ENCODE measurements at regions not wholly inside any gene's neighbourhood (a gene's known extent, or its start where the extent isn't known, plus 50 kb on each side); places are given as distances from the start of the nearest gene placed in this dataset.

DNA sequence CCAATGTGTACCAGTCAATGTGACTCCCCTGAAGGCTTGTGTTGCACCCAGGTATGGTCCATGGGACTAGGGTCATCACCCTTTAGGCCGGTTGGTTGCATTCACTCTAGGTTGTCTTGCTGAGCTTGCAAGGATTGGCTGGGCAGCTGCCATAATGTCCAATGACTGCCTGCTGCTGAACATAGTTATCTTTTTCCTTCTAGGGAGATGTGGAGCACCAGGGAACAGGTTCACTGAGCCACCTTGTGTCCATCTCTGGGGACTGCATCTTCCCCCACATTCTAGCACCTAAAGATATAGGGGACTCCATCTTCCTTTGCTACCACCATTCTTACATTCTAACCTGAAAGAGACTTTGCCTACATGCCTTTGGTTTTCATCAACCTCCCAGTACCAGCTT is 580.4 kb upstream of the TBL1XR1 start:
- Histone ChIP-seq H3K23me2 (ENCODE audit: low read depth, low read length) (no peaks in the 10 kb centered on the region), H3K4me3 (ENCODE audit: extremely low read depth in 1 of 4, insufficient read depth in 2 of 4, low read depth in 3 of 4, low read length in 4 of 4) (no peak overlapping the region), H2BK20ac (ENCODE audit: low read length) (no peak overlapping the region), H3K9me3 (ENCODE audit: insufficient read depth in 2 of 2, low read depth in 1 of 2, low read length in 1 of 2) (no peaks in the 10 kb centered on the region), H3K18ac (ENCODE audit: extremely low read depth, low read length) (no peak overlapping the region), H2AK5ac (ENCODE audit: low read depth, low read length) (no peak overlapping the region), H3K56ac (replicated peaks; ENCODE audit: insufficient read length, low read depth, low read length) (no peak overlapping the region), H4K20me1 (replicated peaks in 1 of 2; ENCODE audit: control insufficient read depth in 1 of 2, insufficient read depth in 2 of 2, low read length in 2 of 2) (no peaks in the 10 kb centered on the region), H3K4ac (replicated peaks; ENCODE audit: insufficient read length, low read depth, low read length) (no peak overlapping the region), H3K23ac (ENCODE audit: insufficient read length) (no peak overlapping the region), H3K4me2 (ENCODE audit: insufficient read depth in 1 of 2, low read depth in 2 of 2, low read length in 2 of 2) (no peak overlapping the region), H3K27me3 (replicated peaks in 1 of 4; ENCODE audit: control insufficient read depth in 3 of 4, extremely low read depth in 1 of 4, insufficient read depth in 3 of 4, low read length in 3 of 4) (no peaks in the 10 kb centered on the region), H2BK15ac (ENCODE audit: low read length) (no peak overlapping the region), H2BK12ac (ENCODE audit: low read depth, low read length) (no peak overlapping the region), H2BK120ac (replicated peaks; ENCODE audit: low read depth, low read length) (no peak overlapping the region), H2AFZ (ENCODE audit: low read length) (peak overlapping the region; percentile 59; the same call in 1 of the 2 replicates), H3K9ac (replicated peaks in 1 of 4; ENCODE audit: extremely low read depth in 1 of 4, low read depth in 3 of 4, low read length in 3 of 4) (no peak overlapping the region), H3K14ac (ENCODE audit: insufficient read length) (no peak overlapping the region), H3K79me2 (ENCODE audit: control insufficient read depth in 1 of 2, insufficient read depth in 2 of 2, low read length in 2 of 2) (no peaks in the 10 kb centered on the region), H4K5ac (ENCODE audit: insufficient read length, low read depth, low read length) (no peak overlapping the region), H3K36me3 (ENCODE audit: control insufficient read depth in 2 of 4, insufficient read depth in 4 of 4, low read length in 3 of 4) (no peaks in the 10 kb centered on the region), H2BK5ac (ENCODE audit: low read depth, low read length) (no peak overlapping the region), H4K91ac (replicated peaks; ENCODE audit: insufficient read length, low read length) (no peak overlapping the region), H3K4me1 (replicated peaks in 1 of 4; ENCODE audit: control insufficient read depth in 3 of 4, insufficient read depth in 4 of 4, low read length in 3 of 4) (peaks cover 0 to 3% (median 1%) of the 10 kb centered on the region in 4 experiments; a peak in 3 of 7 replicates), H3K79me1 (ENCODE audit: low read depth, low read length) (no peaks in the 10 kb centered on the region), H3K27ac (ENCODE audit: low read depth, low read length) (no peak overlapping the region), H4K8ac (ENCODE audit: extremely low read depth, insufficient read depth, low read length) (no peak overlapping the region)
- WGBS, 2 experiments (ENCODE audit: extremely low coverage in 1 of 2, insufficient coverage in 1 of 2, insufficient read length in 1 of 2, insufficient replicate concordance in 2 of 2, low coverage in 1 of 2, low lambda C conversion rate in 2 of 2, missing lambda C conversion rate in 1 of 2), result 94% methylated on average over 1 of the region's 1 CpG; no CpG with 5 or more reads in 1 of the 2 experiments
- ChIA-PET CTCF (ENCODE audit: partially characterized antibody) (interaction anchor here (0.7 to 2.3 kb wide), 25 partner anchors 10 to 828 kb away, joined by 3 to 8 read pairs (median 3); no protein-coding TSS in a partner anchor), POLR2A (ENCODE audit: partially characterized antibody) (no interaction called here)
- peak in 1 of 2 experiments; percentile 62 for DNase-seq (ENCODE audit: low read depth in 1 of 2, low spot score in 2 of 2)
- TF ChIP-seq, protein P1, sequence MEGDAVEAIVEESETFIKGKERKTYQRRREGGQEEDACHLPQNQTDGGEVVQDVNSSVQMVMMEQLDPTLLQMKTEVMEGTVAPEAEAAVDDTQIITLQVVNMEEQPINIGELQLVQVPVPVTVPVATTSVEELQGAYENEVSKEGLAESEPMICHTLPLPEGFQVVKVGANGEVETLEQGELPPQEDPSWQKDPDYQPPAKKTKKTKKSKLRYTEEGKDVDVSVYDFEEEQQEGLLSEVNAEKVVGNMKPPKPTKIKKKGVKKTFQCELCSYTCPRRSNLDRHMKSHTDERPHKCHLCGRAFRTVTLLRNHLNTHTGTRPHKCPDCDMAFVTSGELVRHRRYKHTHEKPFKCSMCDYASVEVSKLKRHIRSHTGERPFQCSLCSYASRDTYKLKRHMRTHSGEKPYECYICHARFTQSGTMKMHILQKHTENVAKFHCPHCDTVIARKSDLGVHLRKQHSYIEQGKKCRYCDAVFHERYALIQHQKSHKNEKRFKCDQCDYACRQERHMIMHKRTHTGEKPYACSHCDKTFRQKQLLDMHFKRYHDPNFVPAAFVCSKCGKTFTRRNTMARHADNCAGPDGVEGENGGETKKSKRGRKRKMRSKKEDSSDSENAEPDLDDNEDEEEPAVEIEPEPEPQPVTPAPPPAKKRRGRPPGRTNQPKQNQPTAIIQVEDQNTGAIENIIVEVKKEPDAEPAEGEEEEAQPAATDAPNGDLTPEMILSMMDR (IDR thresholded peaks at IDR 0.05; ENCODE audit: control extremely low read depth in 1 of 3, insufficient read depth in 1 of 3, low read depth in 1 of 3, low read length in 3 of 3), result peak; percentile 46 to 73 (median 48)
- peak; percentile 84 to 85 for TF ChIP-seq RAD21 (IDR thresholded peaks at IDR 0.05 in 1 of 2, conservative IDR thresholded peaks at IDR 0.05 in 1 of 2; ENCODE audit: low read depth in 2 of 2, low read length in 2 of 2)
- TF ChIP-seq BACH1 (IDR thresholded peaks at IDR 0.05; ENCODE audit: low read length), result no peak
- no peak for FAIRE-seq
